ENCODE measurements at regions not wholly inside any gene's neighbourhood (a gene's known extent, or its start where the extent isn't known, plus 50 kb on each side); places are given as distances from the start of the nearest gene placed in this dataset.

- TF ChIP-seq INSM2 (tag by site-specific recombination; IDR thresholded peaks at IDR 0.05) (peak; percentile 73), WT1 (tag by site-specific recombination; IDR thresholded peaks at IDR 0.05) (peak; percentile 74), MZF1 (tag by site-specific recombination; IDR thresholded peaks at IDR 0.05; ENCODE audit: borderline replicate concordance) (no peak), BCL11A (tag by site-specific recombination; IDR thresholded peaks at IDR 0.05; ENCODE audit: low read depth) (no peak), ZBTB8A (tag by site-specific recombination; IDR thresholded peaks at IDR 0.05) (peak; percentile 91), ZEB2 (tag by site-specific recombination; IDR thresholded peaks at IDR 0.05) (peak; percentile 55; the same call in 1 of the 2 replicates), ZXDB (tag by site-specific recombination; IDR thresholded peaks at IDR 0.05) (peak; percentile 34; the same call in 1 of the 2 replicates), SP7 (tag by site-specific recombination; IDR thresholded peaks at IDR 0.05) (peak; percentile 77), TCF7L2 (IDR thresholded peaks at IDR 0.05; ENCODE audit: borderline replicate concordance, low read depth, low read length) (peak; percentile 40; the same call in 1 of the 2 replicates)
- TF ChIP-seq, protein P1, sequence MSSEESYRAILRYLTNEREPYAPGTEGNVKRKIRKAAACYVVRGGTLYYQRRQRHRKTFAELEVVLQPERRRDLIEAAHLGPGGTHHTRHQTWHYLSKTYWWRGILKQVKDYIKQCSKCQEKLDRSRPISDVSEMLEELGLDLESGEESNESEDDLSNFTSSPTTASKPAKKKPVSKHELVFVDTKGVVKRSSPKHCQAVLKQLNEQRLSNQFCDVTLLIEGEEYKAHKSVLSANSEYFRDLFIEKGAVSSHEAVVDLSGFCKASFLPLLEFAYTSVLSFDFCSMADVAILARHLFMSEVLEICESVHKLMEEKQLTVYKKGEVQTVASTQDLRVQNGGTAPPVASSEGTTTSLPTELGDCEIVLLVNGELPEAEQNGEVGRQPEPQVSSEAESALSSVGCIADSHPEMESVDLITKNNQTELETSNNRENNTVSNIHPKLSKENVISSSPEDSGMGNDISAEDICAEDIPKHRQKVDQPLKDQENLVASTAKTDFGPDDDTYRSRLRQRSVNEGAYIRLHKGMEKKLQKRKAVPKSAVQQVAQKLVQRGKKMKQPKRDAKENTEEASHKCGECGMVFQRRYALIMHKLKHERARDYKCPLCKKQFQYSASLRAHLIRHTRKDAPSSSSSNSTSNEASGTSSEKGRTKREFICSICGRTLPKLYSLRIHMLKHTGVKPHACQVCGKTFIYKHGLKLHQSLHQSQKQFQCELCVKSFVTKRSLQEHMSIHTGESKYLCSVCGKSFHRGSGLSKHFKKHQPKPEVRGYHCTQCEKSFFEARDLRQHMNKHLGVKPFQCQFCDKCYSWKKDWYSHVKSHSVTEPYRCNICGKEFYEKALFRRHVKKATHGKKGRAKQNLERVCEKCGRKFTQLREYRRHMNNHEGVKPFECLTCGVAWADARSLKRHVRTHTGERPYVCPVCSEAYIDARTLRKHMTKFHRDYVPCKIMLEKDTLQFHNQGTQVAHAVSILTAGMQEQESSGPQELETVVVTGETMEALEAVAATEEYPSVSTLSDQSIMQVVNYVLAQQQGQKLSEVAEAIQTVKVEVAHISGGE (tag by site-specific recombination; conservative IDR thresholded peaks at IDR 0.05; ENCODE audit: low read depth): peak; percentile 69; the same call in 1 of the 2 replicates
- TF ChIP-seq, protein P2, sequence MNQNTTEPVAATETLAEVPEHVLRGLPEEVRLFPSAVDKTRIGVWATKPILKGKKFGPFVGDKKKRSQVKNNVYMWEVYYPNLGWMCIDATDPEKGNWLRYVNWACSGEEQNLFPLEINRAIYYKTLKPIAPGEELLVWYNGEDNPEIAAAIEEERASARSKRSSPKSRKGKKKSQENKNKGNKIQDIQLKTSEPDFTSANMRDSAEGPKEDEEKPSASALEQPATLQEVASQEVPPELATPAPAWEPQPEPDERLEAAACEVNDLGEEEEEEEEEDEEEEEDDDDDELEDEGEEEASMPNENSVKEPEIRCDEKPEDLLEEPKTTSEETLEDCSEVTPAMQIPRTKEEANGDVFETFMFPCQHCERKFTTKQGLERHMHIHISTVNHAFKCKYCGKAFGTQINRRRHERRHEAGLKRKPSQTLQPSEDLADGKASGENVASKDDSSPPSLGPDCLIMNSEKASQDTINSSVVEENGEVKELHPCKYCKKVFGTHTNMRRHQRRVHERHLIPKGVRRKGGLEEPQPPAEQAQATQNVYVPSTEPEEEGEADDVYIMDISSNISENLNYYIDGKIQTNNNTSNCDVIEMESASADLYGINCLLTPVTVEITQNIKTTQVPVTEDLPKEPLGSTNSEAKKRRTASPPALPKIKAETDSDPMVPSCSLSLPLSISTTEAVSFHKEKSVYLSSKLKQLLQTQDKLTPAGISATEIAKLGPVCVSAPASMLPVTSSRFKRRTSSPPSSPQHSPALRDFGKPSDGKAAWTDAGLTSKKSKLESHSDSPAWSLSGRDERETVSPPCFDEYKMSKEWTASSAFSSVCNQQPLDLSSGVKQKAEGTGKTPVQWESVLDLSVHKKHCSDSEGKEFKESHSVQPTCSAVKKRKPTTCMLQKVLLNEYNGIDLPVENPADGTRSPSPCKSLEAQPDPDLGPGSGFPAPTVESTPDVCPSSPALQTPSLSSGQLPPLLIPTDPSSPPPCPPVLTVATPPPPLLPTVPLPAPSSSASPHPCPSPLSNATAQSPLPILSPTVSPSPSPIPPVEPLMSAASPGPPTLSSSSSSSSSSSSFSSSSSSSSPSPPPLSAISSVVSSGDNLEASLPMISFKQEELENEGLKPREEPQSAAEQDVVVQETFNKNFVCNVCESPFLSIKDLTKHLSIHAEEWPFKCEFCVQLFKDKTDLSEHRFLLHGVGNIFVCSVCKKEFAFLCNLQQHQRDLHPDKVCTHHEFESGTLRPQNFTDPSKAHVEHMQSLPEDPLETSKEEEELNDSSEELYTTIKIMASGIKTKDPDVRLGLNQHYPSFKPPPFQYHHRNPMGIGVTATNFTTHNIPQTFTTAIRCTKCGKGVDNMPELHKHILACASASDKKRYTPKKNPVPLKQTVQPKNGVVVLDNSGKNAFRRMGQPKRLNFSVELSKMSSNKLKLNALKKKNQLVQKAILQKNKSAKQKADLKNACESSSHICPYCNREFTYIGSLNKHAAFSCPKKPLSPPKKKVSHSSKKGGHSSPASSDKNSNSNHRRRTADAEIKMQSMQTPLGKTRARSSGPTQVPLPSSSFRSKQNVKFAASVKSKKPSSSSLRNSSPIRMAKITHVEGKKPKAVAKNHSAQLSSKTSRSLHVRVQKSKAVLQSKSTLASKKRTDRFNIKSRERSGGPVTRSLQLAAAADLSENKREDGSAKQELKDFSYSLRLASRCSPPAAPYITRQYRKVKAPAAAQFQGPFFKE (tag by site-specific recombination; IDR thresholded peaks at IDR 0.05; ENCODE audit: borderline replicate concordance): no peak
Observed at GRCh38 chr2:221309892-221310583, 262.1 kb downstream of the EPHA4 start (continued).

DNA sequence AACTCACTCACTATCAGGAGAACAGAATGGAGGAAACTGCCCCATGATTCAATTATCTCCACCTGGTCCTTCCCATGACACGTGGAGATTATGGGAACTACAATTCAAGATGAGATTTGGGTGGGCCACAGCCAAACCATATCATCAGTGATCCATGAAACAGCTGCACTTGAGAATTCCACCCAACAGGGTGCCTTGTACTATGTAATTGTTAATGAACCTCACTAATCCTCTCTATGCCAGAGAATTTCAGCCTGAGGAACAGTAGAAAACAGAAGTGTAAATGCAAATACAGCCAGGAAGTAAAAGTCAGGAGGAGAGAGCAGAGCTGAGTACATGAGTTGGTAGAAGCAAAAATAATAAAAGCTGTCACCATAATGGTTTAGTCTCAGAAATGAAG lies 261.4 kb downstream of the EPHA4 start:
- no peaks in the 10 kb centered on the region for H3K36me3 ChIP-seq (ENCODE audit: control insufficient read depth in 2 of 2, insufficient read depth in 1 of 2, low read length in 2 of 2)
- H3K4me1 ChIP-seq (ENCODE audit: control insufficient read depth, insufficient read depth, low read length): peaks cover 26% of the 10 kb centered on the region
- TF ChIP-seq ZNF112 (tag by site-specific recombination; IDR thresholded peaks at IDR 0.05): no peak
- no peak for TF ChIP-seq ZBTB17 (tag by site-specific recombination; IDR thresholded peaks at IDR 0.05)
- no peak for TF ChIP-seq ZNF701 (tag by site-specific recombination; IDR thresholded peaks at IDR 0.05)
- no peak for TF ChIP-seq ZNF529 (tag by site-specific recombination; IDR thresholded peaks at IDR 0.05; ENCODE audit: insufficient replicate concordance)
- no peak for TF ChIP-seq ZNF223 (tag by site-specific recombination; IDR thresholded peaks at IDR 0.05)
- no peak for TF ChIP-seq ZIC2 (tag by site-specific recombination; IDR thresholded peaks at IDR 0.05)
- H3K9me3 ChIP-seq (ENCODE audit: control insufficient read depth, insufficient read depth, low read depth, low read length): no peaks in the 10 kb centered on the region
- ChIA-PET CTCF (no interaction called here), POLR2A (no interaction called here)
- peak overlapping the region; percentile 28; the same call in 1 of the 2 replicates for H3K27ac ChIP-seq (ENCODE audit: extremely low read depth, low read depth, low read length)
- no peak overlapping the region for H3K4me3 ChIP-seq (ENCODE audit: low read depth, low read length)
